ENCODE measurements at regions not wholly inside any gene's neighbourhood (a gene's known extent, or its start where the extent isn't known, plus 50 kb on each side); places are given as distances from the start of the nearest gene placed in this dataset.

DNA sequence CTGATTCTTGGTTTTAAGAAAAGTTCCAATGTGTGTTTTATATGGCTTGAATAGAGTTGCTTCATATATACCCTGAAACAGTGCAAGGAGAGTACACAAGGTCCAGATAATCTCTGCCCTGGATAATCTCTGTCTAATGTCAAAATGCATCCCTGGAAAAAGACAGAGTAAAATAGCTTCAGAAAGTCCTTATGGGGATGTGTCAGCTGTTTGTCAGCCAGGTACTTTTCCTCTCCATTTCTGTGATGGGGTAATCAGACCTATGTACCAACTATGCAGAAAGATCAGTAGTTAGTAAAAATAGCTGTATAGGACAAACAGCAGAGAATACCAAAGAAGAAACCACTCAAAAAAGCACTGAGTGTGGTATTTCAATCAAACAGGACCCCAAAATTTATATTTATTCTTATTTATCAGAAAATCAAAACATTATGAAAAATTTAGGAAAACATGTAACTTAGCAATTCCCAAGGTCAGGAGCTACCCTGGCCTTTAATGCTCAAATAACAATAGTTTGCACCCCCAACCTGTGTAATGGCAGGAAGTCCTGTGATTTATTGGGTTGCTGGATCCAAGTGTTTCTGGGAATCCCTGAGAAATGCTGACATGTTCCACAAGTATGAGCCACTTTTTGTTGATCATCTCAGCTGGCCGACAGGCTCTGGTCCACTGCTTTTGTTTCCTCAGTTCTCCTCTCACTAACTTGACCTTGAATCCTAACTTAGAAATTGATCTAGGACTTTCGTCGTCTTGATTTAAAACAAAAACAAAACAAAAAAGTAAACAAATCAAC lies 69.6 kb downstream of the MDH1 start:
- Histone ChIP-seq H3K4me1 (no peaks in the 10 kb centered on the region), H3K9me3 (no peaks in the 10 kb centered on the region), H3K36me3 (no peaks in the 10 kb centered on the region), H3K4me3 (no peak overlapping the region), H3K27ac (no peak overlapping the region), H3K27me3 (no peaks in the 10 kb centered on the region)
- no peak for DNase-seq
- TF ChIP-seq, protein P1, sequence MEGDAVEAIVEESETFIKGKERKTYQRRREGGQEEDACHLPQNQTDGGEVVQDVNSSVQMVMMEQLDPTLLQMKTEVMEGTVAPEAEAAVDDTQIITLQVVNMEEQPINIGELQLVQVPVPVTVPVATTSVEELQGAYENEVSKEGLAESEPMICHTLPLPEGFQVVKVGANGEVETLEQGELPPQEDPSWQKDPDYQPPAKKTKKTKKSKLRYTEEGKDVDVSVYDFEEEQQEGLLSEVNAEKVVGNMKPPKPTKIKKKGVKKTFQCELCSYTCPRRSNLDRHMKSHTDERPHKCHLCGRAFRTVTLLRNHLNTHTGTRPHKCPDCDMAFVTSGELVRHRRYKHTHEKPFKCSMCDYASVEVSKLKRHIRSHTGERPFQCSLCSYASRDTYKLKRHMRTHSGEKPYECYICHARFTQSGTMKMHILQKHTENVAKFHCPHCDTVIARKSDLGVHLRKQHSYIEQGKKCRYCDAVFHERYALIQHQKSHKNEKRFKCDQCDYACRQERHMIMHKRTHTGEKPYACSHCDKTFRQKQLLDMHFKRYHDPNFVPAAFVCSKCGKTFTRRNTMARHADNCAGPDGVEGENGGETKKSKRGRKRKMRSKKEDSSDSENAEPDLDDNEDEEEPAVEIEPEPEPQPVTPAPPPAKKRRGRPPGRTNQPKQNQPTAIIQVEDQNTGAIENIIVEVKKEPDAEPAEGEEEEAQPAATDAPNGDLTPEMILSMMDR (IDR thresholded peaks at IDR 0.05), result no peak
- TF ChIP-seq POLR2A (IDR thresholded peaks at IDR 0.05), result no peak

DNA sequence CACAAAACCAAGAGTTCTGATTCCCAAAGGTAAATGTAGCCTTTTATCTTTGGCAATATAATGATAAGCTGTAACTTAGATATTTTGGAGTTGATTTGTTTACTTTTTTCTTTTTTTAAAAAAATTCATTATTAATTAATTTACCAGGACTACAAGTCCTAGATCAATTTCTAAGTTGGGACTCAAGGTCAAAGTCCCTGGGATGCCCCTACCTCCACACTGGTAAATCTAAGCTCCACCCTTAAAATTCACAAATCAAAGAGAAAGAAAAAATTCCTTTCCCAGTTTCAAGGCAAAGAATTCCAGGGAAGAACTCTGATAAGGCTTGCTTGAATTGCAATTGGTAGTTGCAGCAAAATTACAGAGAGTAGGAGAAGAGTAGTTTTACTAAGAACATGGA lies 71.3 kb downstream of the MDH1 start:
- H3K27me3 ChIP-seq, result no peaks in the 10 kb centered on the region
- H3K9me3 ChIP-seq, result no peaks in the 10 kb centered on the region
- no peak overlapping the region for H3K4me3 ChIP-seq
- no peak for TF ChIP-seq POLR2A (IDR thresholded peaks at IDR 0.05)
- TF ChIP-seq, protein P1 (IDR thresholded peaks at IDR 0.05), result no peak
- no peak for DNase-seq
- H3K4me1 ChIP-seq, result no peaks in the 10 kb centered on the region
- H3K36me3 ChIP-seq, result no peaks in the 10 kb centered on the region
- H3K27ac ChIP-seq, result no peak overlapping the region

DNA sequence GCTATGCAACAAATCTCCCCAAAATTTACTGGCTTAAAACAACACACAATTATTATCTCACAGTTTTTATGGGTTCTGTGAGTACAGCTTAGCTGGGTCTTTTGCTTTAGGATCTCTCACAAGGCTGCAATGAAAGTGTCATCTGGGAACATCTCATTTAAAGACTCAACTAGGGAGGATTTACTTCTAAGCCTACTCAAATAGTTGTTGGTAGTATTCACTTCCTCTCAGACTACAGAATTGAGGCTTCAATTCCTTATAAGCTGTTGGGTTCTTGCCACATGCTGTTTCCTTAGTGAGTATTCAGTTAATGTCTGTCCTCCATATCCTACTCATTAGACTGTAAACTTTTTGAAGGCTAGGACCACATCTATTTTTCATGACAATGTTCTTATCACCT lies 72.3 kb downstream of the MDH1 start:
- H3K4me3 ChIP-seq, result no peak overlapping the region
- no peak for TF ChIP-seq POLR2A (IDR thresholded peaks at IDR 0.05)
- TF ChIP-seq, protein P1 (IDR thresholded peaks at IDR 0.05), result no peak
- DNase-seq, result no peak
- H3K27ac ChIP-seq, result no peak overlapping the region
- no peaks in the 10 kb centered on the region for H3K4me1 ChIP-seq
- H3K36me3 ChIP-seq, result no peaks in the 10 kb centered on the region
- no peaks in the 10 kb centered on the region for H3K9me3 ChIP-seq
- no peaks in the 10 kb centered on the region for H3K27me3 ChIP-seq

DNA sequence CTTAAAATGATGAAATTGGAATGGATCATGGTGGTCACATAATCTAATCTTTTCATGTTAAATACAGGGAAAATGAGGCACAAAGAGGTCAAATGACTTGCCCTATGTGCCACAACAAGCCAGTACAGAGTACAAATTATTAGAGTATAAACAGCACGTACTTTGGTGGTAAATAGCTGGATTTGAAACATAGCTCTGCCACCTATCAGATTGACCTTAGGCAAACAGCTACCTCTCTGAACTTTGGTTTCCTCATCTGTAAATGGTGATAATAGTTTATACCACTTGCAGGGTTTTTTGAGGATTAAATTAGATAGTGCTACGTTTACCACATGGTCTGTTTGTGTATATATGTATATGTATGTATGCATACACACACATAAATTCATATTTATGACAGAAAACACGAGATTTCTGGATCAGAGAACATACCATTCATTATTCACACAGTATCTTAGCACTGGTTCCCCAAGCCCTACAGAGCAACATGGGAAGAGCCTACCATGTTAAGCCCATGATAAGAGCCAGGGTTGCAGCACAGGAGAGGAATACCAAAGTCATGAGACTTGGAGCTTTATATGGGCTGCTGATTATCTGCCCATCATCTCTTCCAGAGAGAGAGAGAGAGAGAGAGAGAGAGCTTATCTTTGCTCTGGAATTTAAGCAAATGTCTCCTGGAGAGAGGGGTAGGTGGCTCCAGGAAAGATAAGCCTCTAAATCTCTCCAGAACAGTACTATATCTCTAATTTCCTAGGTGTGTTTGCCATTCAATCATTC lies 73.5 kb downstream of the MDH1 start:
- Histone ChIP-seq H3K4me3 (no peak overlapping the region), H3K9me3 (no peaks in the 10 kb centered on the region), H3K27me3 (no peaks in the 10 kb centered on the region), H3K4me1 (no peaks in the 10 kb centered on the region), H3K27ac (no peak overlapping the region), H3K36me3 (no peaks in the 10 kb centered on the region)
- DNase-seq, result no peak
- TF ChIP-seq, protein P1 (IDR thresholded peaks at IDR 0.05), result no peak
- TF ChIP-seq POLR2A (IDR thresholded peaks at IDR 0.05), result no peak

DNA sequence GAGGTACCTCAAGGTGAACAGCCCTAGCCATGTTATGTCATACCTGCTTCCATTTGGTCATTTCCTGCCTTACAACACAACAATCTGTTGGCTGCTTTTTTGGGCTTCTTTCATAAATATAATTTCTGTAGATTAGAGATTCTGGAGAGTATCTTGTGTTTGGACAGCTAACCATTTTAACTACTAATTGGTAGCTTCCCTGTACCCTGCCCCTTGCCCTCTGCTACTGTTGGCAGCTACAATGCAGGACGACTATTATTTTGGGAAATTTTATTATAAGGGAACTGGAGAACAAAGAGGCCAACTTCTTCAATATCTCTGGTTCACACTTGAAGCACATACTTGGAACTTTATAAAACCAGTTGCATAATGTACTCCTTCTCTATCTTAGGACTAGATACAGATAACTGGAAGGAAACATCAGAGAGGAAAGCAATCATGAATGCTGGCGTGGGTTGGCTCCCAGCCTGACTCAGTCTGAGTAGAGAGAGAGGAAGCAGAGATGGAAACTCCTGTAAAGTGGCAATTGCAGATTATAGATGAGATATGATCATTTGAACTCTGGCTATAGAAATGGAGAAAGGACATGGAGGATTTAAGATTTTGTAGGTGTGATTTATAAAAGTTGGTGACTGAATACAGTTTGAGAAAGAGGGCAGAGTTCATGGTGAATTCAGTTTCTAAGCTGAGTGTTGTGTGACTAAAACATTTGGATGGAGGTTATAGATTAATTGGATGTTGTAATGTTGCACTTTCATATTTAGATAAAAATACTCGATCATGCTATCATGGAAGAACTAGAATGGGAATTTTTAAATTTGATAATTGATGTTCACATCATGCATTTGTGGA lies 74.5 kb downstream of the MDH1 start:
- TF ChIP-seq POLR2A (IDR thresholded peaks at IDR 0.05), result no peak
- TF ChIP-seq, protein P1 (IDR thresholded peaks at IDR 0.05), result no peak

More for the DNA sequence above, 74.5 kb downstream of the MDH1 start:
- Histone ChIP-seq H3K36me3 (no peaks in the 10 kb centered on the region), H3K4me1 (no peaks in the 10 kb centered on the region), H3K9me3 (no peaks in the 10 kb centered on the region), H3K4me3 (no peak overlapping the region), H3K27me3 (no peaks in the 10 kb centered on the region), H3K27ac (no peak overlapping the region)
- DNase-seq, result no peak

Measured in Peyer's patch (tissue), 4 donors.